ENCODE measurements at regions not wholly inside any gene's neighbourhood (a gene's known extent, or its start where the extent isn't known, plus 50 kb on each side); places are given as distances from the start of the nearest gene placed in this dataset.

GRCh38 chr5:119808474-119808873, 179.1 kb downstream of the FAM170A start:
- peaks cover 23% of the 10 kb centered on the region for H3K9me3 Mint-ChIP-seq
- no peak overlapping the region for H3K27ac Mint-ChIP-seq
- CTCF ChIA-PET, result no interaction called here
- POLR2A ChIA-PET, result no interaction called here
- no peak overlapping the region for H3K4me3 Mint-ChIP-seq
- H3K36me3 Mint-ChIP-seq, result no peaks in the 10 kb centered on the region
- intact Hi-C loops (cut with micrococcal nuclease), result no loop called here
- H3K27me3 Mint-ChIP-seq, result no peaks in the 10 kb centered on the region
- no peaks in the 10 kb centered on the region for H3K4me1 Mint-ChIP-seq (ENCODE audit: low read depth)
- DNase-seq, result no peak

DNA sequence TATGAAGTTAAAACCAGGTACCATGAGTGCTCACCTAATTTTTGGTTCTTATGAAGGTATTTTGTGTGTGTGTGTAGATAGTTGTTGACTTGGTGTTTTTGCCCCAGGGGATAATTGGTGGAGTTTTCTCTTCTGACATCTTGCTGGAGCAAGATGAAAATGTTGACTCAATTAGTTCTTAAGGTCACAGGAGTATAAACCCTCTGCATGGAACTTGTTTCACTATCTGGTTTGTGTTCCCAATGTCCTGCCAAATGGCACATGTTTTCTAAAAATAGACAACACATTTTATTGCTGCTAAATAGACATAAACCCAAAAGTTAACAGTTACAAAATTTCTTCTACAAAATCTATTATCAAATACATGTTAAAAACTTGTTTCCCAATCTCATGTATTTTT, 180.9 kb downstream of the FAM170A start:
- Mint-ChIP-seq H3K27me3 (no peaks in the 10 kb centered on the region), H3K4me3 (no peak overlapping the region), H3K36me3 (no peaks in the 10 kb centered on the region), H3K9me3 (peaks cover 20% of the 10 kb centered on the region), H3K27ac (no peak overlapping the region), H3K4me1 (ENCODE audit: low read depth) (no peaks in the 10 kb centered on the region)
- no peak for DNase-seq
- ChIA-PET CTCF (interaction anchor here (0.9 kb wide), 1 partner anchor 13 kb away, joined by 3 read pairs; no protein-coding TSS in a partner anchor), POLR2A (no interaction called here)
- intact Hi-C loops (cut with micrococcal nuclease), result no loop called here

DNA sequence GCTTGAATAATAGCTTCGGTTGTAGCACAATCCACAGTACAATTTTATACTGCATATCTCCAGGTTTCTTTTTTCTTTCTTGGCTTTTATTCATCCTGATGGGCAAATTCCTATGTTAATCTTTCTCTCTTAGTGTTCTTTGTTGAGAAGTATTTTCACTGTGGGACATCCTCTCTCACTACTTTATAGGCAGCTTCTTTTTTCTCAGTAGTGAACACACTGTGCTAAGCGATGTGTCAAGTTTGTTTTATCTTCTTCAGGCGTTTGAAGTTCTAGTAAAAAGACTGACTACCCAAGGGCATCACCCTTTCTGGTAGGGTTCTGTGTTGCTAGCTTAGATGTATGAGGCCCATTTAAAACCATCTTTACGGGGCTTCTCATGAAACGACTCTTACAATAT, 182.1 kb downstream of the FAM170A start:
- intact Hi-C loops (cut with micrococcal nuclease), result no loop called here
- Mint-ChIP-seq H3K4me1 (ENCODE audit: low read depth) (no peaks in the 10 kb centered on the region), H3K9me3 (peaks cover 20% of the 10 kb centered on the region), H3K27me3 (no peaks in the 10 kb centered on the region), H3K4me3 (no peak overlapping the region), H3K36me3 (no peaks in the 10 kb centered on the region), H3K27ac (no peak overlapping the region)
- no peak for DNase-seq
- CTCF ChIA-PET, result no interaction called here
- POLR2A ChIA-PET, result no interaction called here

- Mint-ChIP-seq H3K36me3 (no peaks in the 10 kb centered on the region), H3K27ac (no peak overlapping the region), H3K27me3 (no peaks in the 10 kb centered on the region), H3K4me3 (no peak overlapping the region), H3K9me3 (peaks cover 5% of the 10 kb centered on the region), H3K4me1 (ENCODE audit: low read depth) (no peaks in the 10 kb centered on the region)
- ChIA-PET POLR2A (no interaction called here), CTCF (no interaction called here)
- intact Hi-C loops (cut with micrococcal nuclease), result no loop called here
- DNase-seq, result no peak
These were observed 185.3 kb downstream of the FAM170A start for GRCh38 chr5:119814655-119815054.

DNA sequence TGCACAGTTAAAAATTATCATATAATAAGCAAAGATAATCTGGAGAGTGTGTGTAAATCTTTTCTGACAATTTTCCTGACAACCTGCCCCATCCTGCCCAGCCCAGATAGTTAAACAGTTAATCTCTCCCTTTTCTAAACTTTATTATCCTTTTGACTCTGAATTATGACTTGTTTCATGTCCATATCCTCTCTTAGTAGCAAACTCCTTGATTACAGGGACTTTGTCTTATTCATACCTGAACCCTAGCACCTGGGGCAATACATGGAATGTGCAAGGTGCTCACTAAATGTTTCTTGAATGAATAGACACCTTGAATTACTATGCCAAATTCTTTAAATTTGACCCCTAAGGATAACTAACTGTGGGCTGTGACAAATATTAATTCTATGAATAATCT, 186.7 kb downstream of the FAM170A start:
- H3K27ac Mint-ChIP-seq, result no peak overlapping the region
- POLR2A ChIA-PET, result no interaction called here
- no peaks in the 10 kb centered on the region for H3K4me1 Mint-ChIP-seq (ENCODE audit: low read depth)
- CTCF ChIA-PET, result no interaction called here
- DNase-seq, result no peak
- no peaks in the 10 kb centered on the region for H3K27me3 Mint-ChIP-seq
- no peaks in the 10 kb centered on the region for H3K9me3 Mint-ChIP-seq
- no peak overlapping the region for H3K4me3 Mint-ChIP-seq
- no peaks in the 10 kb centered on the region for H3K36me3 Mint-ChIP-seq
- intact Hi-C loops (cut with micrococcal nuclease), result no loop called here

DNA sequence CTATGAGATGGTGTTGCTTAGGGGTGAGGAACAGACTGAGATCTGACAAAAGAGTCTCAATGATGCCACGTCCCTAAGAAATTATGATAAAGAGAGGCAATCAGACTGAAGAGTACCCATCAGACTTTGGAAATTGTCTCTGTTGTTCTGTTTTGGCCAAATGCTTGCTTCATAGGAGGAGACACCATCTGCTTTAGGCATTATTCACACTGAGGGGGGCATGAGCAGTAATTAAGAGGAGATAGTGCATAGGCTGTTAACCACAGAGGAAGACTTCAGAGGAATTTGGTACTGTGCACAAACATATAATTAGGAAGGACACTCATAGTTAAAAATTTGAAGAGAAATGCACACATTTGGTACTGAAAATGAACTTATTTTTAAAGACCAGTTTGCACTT, 190.7 kb downstream of the FAM170A start:
- Mint-ChIP-seq H3K9me3 (no peaks in the 10 kb centered on the region), H3K27ac (no peak overlapping the region), H3K4me3 (no peak overlapping the region), H3K27me3 (no peaks in the 10 kb centered on the region), H3K36me3 (no peaks in the 10 kb centered on the region), H3K4me1 (ENCODE audit: low read depth) (no peaks in the 10 kb centered on the region)
- ChIA-PET CTCF (no interaction called here), POLR2A (no interaction called here)
- intact Hi-C loops (cut with micrococcal nuclease), result no loop called here
- DNase-seq, result no peak

- no peaks in the 10 kb centered on the region for H3K4me1 Mint-ChIP-seq (ENCODE audit: low read depth)
- no peak for DNase-seq
- ChIA-PET CTCF (no interaction called here), POLR2A (no interaction called here)
- H3K9me3 Mint-ChIP-seq, result no peaks in the 10 kb centered on the region
- no peaks in the 10 kb centered on the region for H3K27me3 Mint-ChIP-seq
- H3K4me3 Mint-ChIP-seq, result no peak overlapping the region
- intact Hi-C loops (cut with micrococcal nuclease), result no loop called here
- H3K36me3 Mint-ChIP-seq, result no peaks in the 10 kb centered on the region
- no peak overlapping the region for H3K27ac Mint-ChIP-seq
These were observed 191.2 kb downstream of the FAM170A start for GRCh38 chr5:119820608-119821007.

- H3K36me3 Mint-ChIP-seq, result no peaks in the 10 kb centered on the region
- H3K4me1 Mint-ChIP-seq (ENCODE audit: low read depth), result no peaks in the 10 kb centered on the region
- no peaks in the 10 kb centered on the region for H3K9me3 Mint-ChIP-seq
- intact Hi-C loops (cut with micrococcal nuclease), result no loop called here
- no peak overlapping the region for H3K27ac Mint-ChIP-seq
- ChIA-PET CTCF (no interaction called here), POLR2A (no interaction called here)
- no peak for DNase-seq
- no peaks in the 10 kb centered on the region for H3K27me3 Mint-ChIP-seq
- no peak overlapping the region for H3K4me3 Mint-ChIP-seq
These were observed 199.2 kb downstream of the FAM170A start for GRCh38 chr5:119828541-119828940.

GRCh38 chr5:119829341-119829740, 200.0 kb downstream of the FAM170A start:
- no peaks in the 10 kb centered on the region for H3K4me1 Mint-ChIP-seq (ENCODE audit: low read depth)
- intact Hi-C loops (cut with micrococcal nuclease), result no loop called here
- no peak for DNase-seq
- H3K36me3 Mint-ChIP-seq, result no peaks in the 10 kb centered on the region
- POLR2A ChIA-PET, result no interaction called here
- H3K27ac Mint-ChIP-seq, result no peak overlapping the region
- H3K27me3 Mint-ChIP-seq, result no peaks in the 10 kb centered on the region
- H3K4me3 Mint-ChIP-seq, result no peak overlapping the region
- CTCF ChIA-PET, result no interaction called here
- no peaks in the 10 kb centered on the region for H3K9me3 Mint-ChIP-seq

GRCh38 chr5:119833176-119833575, 203.8 kb downstream of the FAM170A start:
- Mint-ChIP-seq H3K4me3 (no peak overlapping the region), H3K27me3 (no peaks in the 10 kb centered on the region), H3K4me1 (ENCODE audit: low read depth) (no peaks in the 10 kb centered on the region), H3K27ac (no peak overlapping the region), H3K36me3 (no peaks in the 10 kb centered on the region), H3K9me3 (peaks cover 4% of the 10 kb centered on the region)
- ChIA-PET CTCF (no interaction called here), POLR2A (no interaction called here)
- no peak for DNase-seq
- intact Hi-C loops (cut with micrococcal nuclease), result no loop called here

- DNase-seq, result no peak
- intact Hi-C loops (cut with micrococcal nuclease), result no loop called here
- Mint-ChIP-seq H3K4me3 (no peak overlapping the region), H3K36me3 (no peaks in the 10 kb centered on the region), H3K27ac (no peak overlapping the region), H3K27me3 (no peaks in the 10 kb centered on the region), H3K4me1 (ENCODE audit: low read depth) (no peaks in the 10 kb centered on the region), H3K9me3 (peaks cover 6% of the 10 kb centered on the region)
- CTCF ChIA-PET, result no interaction called here
- POLR2A ChIA-PET, result no interaction called here
These were observed 210.8 kb downstream of the FAM170A start for GRCh38 chr5:119840175-119840574.

DNA sequence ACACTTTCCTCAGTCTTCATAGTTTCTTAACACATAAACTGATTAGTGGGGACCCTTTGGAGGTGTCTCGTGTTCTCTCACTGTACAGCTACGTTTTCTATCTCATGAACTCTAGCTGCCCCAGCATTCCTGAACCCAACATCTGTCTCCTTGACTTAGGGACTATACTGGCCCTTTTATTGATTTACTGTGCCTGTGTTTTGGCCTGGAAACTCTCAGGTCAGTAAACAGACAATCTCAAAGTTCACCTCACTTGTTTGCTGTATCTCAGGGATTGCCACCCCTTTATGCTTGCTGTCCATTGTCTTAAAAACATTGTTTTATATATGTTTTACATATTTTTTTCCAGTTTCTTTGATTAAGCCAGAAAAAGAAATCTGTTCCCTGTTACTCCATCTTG, 222.8 kb downstream of the FAM170A start:
- ChIA-PET CTCF (no interaction called here), POLR2A (no interaction called here)
- Mint-ChIP-seq H3K9me3 (peaks cover 2% of the 10 kb centered on the region), H3K4me1 (ENCODE audit: low read depth) (no peaks in the 10 kb centered on the region), H3K36me3 (no peaks in the 10 kb centered on the region), H3K4me3 (no peak overlapping the region), H3K27me3 (no peaks in the 10 kb centered on the region), H3K27ac (no peak overlapping the region)
- intact Hi-C loops (cut with micrococcal nuclease), result no loop called here
- no peak for DNase-seq

DNA sequence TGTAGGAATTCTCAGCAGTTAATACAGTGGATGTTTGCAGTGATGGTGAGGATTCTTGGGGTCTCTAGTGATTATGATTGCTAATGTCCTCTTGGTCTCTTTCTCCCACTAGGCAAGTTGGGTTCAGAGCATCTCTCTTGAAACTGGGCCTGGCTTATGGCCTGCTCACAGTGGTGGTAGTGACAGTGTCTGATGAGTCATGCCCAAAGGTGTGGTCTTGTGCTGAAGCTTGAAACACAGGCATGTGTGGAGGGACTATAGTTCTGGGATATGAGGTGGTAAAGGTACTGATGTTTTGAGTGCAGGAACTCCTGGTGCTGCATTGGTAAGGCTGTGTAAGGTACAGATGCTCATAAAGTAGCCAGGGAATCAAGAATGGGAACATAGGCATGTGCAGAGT, 231.1 kb downstream of the FAM170A start:
- peaks cover 7% of the 10 kb centered on the region for H3K9me3 Mint-ChIP-seq
- no peaks in the 10 kb centered on the region for H3K27me3 Mint-ChIP-seq
- no peaks in the 10 kb centered on the region for H3K4me1 Mint-ChIP-seq (ENCODE audit: low read depth)
- intact Hi-C loops (cut with micrococcal nuclease), result no loop called here
- no peak for DNase-seq
- no peaks in the 10 kb centered on the region for H3K36me3 Mint-ChIP-seq
- POLR2A ChIA-PET, result no interaction called here
- CTCF ChIA-PET, result no interaction called here
- H3K27ac Mint-ChIP-seq, result no peak overlapping the region
- no peak overlapping the region for H3K4me3 Mint-ChIP-seq

- H3K4me3 Mint-ChIP-seq, result no peak overlapping the region
- intact Hi-C loops (cut with micrococcal nuclease), result no loop called here
- CTCF ChIA-PET, result no interaction called here
- DNase-seq, result no peak
- POLR2A ChIA-PET, result no interaction called here
- no peak overlapping the region for H3K27ac Mint-ChIP-seq
- H3K27me3 Mint-ChIP-seq, result no peaks in the 10 kb centered on the region
- no peaks in the 10 kb centered on the region for H3K36me3 Mint-ChIP-seq
- H3K9me3 Mint-ChIP-seq, result peaks cover 7% of the 10 kb centered on the region
- H3K4me1 Mint-ChIP-seq (ENCODE audit: low read depth), result no peaks in the 10 kb centered on the region
These were observed 233.3 kb downstream of the FAM170A start for GRCh38 chr5:119862619-119863018.
